GM19043 (cell line): ENCODE measurements at regions not wholly inside any gene's neighbourhood (a gene's known extent, or its start where the extent isn't known, plus 50 kb on each side); places are given as distances from the start of the nearest gene placed in this dataset.
"Not testable (repeated sequence)": the region's sequence is repeated elsewhere in the genome, so short reads cannot be mapped to it uniquely, and the experiment has no call there.

Experiments used
- ATAC-seq: cut with Tn5 transposase; IDR thresholded peaks from one replicate; pipeline ENCODE4 v1.9.1; 2021; ENCODE audit warnings: low read depth; ENCODE audit not compliant: unreplicated experiment

DNA sequence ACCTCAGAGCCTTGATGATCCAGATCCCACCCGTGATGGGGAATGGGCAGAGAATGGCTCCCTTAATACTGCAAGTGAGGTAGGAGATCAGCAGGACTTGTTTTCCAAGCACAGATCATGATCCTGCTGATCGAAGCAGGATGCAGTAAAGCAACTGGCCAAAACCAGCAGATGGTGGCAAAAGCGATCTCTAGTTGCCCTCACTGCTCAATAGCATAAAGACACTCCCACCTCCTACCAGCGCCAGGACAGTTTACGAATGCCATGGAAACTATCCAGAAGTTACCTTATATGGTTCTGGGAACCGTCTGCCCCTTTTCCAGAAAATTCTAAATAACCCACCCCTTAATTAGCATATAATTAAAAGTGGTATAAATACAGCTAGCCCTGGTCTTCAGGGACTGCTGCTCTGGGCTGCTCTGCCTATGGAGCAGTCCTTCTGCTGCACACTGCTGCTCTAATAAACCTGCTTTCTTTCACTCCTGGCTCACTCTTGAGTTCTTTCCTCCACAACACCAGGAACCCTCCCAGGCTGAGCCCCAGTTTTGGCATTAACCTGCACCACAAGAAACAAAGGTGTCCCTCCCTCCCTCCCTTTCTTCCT is 415.8 kb downstream of the PREX1 start:
- no peak for ATAC-seq

DNA sequence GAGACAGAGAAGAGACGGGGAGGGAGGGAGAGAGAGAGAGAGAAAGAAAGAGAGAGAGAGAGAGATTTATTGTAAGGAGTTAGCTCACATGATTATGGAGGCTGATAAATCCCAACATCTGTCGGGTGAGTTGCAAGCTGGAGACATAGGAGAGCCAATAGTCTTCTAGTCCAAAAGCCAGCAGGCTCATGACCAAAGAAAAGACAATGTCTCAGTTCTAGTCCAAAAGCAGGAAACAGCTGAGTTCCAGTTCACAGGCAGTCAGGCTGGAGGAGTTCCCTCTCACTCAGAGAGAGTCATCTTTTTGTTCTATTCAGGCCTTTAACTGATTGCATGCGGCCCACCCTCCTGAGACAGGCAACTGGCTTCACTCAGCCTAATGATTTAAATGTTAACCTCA is 416.6 kb downstream of the PREX1 start:
- ATAC-seq: no peak

DNA sequence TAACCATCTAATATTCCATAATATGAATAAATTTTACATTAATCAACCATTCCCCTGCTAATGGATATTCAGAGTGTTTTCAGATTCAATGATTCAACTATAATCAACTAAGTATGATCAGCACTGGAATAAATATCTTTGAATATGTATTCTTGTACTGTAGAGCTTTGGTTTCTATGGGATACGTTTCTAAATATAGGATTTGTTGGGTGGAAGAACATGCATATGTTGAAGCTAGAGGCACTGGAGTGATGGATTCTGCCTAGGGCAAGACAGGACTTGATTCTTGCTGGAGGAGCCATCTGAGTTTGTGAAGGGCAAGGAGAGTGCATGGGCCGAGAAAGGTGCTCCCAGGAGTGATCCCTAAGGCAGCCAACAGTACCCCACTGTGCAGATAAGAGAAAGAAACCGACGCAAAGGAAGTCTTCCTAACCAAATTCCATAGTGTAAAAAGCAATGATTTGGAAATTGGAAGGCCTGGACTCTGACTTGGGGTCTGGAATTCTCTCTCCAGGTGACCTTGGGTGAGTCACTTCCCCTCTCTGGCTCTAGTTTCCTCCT is 418.7 kb downstream of the PREX1 start:
- no peak for ATAC-seq

DNA sequence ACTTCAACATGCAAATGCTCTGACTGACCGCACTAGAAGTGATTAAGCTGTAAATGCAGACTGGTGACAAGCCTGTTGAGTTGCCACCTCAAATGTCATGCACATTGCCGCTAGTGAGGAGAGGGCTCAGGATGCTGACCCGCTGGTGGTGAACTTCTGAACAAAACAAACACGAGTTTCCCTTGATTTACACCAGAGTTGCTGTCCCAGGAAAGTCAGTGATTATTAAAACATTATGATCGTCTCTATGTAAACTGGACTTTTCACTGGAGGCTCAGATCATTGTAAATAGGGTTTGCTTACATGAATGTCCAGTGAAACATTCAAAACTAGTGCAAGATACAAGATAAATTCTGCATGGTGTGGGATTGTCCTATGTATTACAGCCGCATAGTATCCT is 420.1 kb downstream of the PREX1 start:
- ATAC-seq: no peak

DNA sequence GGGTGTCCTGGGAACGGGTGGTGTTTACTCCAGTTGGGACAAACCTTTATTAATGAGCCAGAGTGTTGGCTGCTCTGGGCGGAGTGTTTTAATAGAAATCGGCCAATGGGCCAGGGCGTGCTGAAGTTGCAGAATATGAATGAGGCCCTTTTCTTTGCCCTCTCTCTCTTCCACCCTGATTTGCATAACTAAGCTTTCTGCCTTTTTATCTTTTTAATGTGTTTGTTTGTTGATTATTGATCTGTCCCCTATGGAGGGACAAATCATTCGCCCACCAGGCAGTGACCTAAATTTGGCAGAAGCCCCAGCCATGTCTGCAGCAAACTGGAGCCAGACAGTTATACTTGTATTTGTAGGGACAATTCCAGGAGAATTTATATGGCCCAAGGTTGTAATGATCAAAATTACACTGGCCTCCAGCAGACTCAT is 420.9 kb downstream of the PREX1 start:
- no peak for ATAC-seq

DNA sequence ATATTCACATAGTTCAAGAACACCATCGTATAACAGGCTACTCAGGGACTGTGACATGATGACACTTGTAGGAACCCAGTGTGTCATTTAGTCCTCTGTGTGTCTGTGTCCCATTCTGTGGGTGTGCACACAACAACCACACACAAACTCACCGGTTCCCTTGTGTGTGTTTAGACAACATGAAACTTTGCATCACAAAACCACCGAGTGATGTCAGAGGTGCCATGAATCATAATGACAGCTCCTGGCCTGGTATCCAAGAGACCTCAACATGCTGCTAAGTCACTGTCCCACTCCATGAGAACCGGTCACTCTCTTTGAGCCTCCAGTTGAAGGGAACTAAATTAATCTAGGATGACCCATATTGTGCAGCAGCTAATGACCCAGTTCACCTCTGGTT is 421.3 kb downstream of the PREX1 start:
- no peak for ATAC-seq

DNA sequence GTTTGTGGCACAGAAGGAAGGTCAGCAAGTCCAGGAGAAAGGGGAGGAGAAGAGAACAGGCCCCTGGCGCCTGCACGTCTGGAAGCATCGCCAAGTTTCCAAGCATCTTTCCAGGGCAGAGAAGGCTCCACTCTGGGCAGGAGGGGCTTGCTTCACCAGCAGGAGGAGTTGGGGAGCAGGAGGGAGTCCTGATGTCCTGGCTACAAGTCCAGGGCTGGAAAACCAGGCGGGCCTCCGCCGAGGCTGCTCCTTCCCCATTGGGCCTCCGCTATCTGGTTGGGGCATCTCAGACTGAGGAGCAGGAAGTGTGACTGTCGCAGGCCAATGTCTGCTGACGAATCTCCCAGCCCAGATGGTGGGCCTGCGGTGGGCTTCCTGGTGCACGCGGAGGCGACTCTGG is 421.9 kb downstream of the PREX1 start:
- ATAC-seq: no peak

DNA sequence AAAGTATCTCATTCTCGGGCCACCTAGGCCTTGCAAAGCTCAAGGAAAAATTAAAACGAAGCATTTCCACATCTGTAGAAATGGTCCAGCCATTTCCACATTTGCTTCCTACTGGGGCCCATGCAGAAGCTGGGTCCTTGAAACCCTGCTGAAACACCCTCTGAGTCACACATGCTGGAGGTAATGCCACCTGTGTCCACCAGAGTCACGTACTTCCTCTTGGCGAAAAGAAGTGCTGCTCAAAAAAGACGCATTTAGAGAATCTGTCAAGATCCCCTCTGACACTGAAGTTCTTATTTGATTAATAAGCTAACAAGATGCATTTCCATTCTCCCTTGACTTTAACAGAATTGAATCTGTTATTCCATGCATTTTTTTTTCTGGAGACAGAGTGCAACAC is 423.2 kb downstream of the PREX1 start:
- ATAC-seq: no peak

DNA sequence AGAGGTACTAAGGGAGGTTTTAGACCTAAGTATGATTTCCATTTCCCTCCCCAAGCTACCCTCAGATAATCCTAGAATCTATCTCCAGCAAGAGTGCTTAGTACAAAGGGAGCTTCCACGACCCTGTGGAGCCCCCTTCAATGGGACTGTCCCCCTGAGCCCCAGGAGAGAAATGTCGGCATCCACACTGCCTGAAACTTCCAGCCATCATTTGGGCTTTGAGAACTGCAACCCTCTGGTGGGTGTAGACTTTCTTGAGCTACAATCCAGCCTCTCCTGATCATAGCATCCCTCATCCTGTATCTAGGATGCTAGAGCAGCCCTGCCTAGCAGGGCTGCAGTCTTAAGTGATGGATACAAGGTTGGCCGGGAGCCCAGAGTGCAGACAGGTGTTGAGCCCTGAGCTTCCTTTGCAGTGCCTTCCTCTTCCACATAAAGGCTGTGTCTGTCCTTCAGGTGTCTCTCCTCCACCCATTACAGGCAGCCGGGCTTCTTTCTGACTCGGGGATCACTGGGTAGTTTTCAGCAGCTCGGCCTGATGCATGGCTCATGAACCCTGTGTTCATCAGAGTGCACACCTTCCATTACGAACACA is 424.5 kb downstream of the PREX1 start:
- no peak for ATAC-seq

DNA sequence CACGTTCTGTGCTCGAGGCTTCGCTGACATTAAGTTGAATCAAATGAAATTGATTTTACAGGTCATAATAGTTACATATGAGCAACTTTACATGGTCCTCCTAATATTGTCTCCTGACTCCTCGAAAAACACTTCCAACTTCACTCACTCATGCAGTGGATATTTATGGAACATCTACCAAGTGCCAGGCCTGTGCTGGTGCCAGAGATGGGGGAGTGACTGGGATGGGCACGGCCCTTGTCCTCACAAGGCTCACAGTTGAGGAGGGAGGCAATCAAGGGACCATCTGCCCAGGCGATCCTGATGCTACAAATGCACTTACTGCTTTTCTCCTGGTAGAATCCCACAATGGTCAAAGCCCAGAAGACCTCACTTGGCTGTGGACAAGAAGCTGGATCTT is 426.4 kb downstream of the PREX1 start:
- ATAC-seq: no peak

DNA sequence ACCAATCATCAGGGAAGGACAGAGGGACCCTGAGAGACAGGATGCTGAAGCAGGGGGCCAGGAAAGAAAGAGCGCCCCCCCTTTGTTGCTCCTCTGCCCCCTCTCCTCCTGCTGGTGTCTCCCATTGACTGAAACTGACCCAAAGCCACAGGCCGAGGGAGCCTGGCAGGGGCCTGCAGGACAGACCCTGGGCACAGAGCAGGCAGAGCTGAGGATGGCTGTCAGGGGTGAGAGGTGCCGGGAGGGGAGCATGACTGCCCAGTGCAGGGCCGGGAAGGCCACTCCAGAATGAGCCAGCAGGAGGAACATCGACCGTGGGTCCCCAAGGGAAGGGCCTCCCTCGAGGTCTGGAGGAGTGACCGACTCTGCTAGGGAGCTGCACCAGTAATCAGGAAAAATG is 427.8 kb downstream of the PREX1 start:
- no peak for ATAC-seq

DNA sequence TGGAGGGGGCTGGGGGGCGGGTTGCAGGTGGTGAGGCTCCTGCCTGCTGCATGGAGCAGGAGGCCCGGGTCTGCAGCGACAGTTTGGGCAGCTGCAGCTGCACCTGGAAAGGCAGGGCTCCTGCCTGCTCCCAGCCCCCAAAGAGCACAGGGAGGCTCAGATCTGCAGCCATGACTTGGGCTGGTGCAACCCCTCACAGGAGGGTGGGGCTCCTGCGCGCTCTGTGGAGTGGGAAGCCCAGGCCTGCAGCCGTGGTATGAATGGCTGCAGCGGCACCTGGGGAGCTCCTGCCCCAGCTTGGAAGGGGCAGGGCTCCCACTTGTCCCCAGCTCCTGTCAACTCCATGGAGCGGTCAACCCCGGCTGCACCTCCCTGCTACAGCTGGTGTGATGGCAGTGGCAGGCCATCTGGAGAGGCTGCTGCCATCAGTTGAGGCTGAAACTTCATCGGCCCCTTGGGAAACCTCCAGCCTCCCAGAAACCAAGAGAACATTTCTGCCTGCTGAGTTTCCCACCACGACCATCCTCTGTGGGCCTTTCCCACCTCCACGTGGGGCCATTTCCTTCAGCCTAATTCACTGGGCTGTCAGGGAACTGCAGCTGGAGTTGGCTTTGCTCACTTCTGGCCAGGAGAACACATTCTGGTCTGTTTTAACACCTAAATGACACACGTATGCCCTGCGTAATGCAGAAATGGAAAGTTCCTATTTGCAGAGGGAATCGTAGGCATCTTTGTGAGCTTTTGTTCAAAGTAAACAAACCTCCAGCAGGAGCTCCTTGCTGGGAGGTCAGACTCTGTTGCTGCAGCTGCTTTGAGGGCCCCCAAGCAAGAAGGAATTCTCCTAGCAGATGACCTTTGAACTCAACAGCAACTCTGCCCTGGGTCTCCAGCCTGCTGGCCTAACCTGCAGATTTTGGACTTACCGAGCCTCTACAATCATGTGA is 429.0 kb downstream of the PREX1 start:
- ATAC-seq: no peak

DNA sequence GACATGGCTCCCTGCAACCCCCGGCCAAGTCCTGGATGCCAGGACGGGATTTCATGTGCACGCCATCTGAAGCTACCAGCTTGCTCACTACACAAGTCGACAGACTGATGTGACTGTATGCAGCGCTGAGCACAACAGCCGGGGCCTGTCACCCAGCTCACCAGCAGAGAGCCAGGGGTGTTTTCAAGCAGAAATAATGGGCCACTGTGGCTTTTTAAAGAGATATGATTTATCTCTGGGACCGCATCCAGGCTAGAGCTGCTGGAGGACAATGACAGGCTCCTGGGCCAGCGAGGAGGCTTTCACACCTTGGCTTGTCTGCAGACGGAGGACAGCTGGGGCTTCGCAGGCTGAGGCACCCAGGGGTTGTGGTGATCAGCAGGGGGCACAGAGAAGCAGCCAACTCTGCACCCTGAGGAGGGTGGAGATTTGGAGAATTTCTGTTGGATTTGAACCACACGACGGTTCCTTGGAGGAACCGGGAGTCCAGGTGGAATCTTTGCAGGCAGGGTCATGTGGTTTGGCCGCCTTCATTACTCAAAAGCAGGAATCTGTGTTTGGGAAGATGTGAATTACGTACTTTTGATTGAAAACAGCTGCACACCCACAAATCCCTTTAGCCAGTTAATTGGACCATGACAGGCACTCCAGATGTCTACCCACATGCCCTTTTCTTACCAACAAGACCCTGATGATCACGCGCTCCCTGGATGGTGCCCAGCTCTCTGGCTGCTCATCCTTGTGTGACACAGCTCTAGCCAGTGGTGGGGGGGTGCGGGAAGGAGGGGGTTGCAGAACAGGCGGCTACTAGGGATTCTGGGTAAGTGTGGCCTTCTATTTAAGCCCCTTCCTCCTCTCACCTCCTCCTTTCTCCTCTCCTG is 430.6 kb downstream of the PREX1 start:
- not testable (repeated sequence) for ATAC-seq

DNA sequence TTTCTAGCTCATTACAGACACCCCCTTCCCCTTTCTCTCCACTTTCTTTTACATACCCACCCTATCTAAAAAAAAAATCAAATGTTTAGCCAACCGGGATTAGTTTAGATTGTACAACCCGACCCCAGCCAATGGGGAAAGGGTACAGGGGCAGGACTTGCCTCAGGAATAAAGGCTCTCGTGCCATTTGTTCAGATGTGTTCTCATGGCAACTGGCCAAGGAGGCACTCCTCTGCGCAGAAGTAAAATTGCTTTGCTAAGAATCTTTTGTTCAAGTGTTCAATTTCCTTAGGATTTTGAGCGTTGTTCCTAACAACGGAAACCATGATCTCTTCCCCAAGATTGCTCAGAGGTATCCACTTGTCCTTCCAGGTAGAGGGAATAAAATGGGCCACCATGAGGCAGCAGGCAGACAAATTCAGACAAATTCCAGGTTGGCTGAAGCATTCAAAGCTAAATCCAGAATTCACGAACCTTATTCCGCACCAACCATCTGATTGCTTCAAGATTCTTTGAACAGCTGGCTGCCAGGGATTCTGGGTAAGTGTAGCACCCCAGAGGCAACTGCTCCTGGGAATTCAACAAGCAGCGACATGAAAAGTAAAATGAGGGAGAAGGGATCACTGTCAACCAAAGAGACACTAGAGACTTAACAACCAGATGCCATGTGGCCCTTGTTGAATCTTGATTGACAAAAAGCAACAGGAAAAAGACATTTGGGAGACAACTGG is 431.8 kb downstream of the PREX1 start:
- ATAC-seq: no peak

DNA sequence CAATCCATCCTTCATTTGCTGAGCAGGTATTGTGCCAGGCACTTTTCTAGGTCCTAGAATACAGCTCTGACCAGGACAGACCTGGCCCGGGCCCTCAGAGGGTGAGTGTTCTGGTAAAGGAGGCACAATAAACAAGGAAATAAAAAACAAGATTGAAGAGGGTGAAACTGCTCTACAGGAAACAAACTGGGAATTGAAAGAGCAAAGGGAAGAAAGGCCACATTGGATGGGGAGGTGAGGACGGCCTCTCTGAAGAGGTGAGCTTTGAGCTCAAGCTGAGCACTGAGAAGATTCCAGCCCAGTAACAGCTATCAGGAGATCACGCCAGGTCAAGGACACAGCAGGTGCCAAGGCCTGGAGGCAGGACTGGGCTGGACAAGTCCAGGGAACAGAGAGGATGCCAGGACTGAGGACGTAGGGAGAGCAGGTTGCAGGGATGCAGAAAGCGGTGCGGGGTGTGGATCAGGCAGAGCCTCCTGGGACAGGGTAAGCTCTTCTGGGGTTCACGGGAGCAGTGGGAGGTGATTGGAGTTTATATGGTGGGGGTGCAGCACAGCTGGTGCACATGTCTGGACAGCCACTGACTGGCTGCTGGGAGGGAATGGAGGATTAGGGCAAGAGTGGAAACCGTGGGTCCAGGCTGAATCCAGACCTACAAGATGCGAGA is 433.3 kb downstream of the PREX1 start:
- ATAC-seq: no peak

DNA sequence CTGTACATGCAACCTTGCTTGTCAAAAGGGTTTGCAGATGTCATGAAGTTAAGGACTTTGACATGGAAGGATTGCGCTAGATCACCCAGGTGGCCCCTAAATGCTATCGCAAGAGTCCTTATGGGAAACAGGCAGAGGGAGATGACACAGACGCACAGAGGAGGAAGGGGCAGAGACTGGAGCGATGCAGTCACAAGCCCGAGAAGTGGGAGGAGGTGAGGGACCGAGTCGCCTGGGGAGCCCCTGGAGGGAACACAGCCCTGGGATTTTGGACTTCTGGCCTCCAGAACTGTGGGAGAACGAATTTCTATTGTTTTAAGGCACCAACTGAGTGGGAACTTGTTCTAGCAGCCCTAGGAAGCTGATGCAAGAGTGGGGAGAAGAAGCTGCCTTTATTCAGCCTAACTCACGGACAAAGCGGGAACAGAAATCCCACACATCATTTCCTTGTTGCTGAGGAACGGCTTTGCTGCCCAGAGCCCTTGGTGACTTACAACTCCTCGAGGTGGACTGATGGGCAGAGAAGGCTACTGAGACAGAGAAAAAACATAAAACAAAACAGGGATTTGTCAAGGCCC is 434.0 kb downstream of the PREX1 start:
- no peak for ATAC-seq

DNA sequence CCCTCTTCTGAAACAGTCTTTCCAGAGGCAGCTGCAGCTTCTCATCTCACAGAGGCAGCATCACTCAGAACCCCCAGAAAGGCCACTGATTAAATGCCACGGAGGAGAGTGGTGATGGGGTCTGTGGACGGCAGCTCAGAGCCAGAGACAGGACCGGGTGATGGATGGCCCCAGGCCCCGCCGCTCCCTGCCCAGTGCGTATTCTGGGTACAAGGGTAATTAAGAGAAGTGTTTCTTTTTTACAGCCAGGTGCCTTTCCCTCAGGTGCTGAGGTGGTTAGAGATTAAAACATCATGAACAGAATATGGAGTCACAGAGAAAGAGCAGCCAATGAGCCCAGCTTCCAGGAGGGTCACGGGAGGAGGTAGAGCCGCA is 434.5 kb downstream of the PREX1 start:
- ATAC-seq: no peak

DNA sequence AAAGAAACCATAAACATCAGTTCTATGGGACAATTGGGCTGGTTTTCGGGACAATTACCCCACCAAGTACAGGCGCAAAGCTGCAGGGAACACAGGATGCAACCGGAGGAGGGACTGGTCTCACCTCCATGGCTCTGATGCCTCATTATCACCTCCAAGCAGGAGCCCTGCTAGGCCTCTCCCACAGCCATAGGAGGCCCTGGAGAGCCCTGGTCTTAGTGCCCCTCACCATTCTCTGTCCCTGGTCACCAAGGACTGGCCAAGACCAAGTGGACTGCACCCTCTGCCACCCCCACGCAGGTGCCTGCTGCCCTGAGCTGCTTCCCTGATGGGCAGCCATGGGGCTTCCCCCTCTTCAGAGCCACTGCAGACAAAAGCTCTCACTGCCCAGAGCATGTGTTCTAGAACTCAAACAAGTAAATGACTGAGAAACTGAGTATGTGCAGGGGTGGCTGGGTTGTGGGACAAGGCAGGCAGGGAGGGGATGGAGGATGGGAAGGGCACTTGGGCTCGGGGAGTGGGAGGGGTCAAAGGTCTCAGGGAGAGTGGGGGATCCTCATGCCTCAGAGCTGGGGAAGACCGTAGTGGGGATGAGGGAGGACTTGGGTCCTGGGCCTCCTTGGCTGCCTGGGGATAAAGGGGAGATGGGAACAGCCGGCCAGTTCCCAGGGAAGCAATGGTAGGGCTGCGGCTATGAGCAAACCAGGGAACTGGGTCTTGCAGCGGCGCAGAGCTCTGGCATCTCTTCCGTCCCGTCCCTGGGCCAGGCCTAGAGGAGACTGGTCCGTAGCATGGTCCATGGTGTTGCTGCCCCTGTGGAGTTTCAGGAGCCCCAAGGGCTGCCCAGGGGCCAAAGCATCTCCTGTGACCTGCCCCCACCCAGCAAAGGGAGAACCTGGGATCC is 435.1 kb downstream of the PREX1 start:
- ATAC-seq: no peak
